ENCODE measurements at regions not wholly inside any gene's neighbourhood (a gene's known extent, or its start where the extent isn't known, plus 50 kb on each side); places are given as distances from the start of the nearest gene placed in this dataset.

DNA sequence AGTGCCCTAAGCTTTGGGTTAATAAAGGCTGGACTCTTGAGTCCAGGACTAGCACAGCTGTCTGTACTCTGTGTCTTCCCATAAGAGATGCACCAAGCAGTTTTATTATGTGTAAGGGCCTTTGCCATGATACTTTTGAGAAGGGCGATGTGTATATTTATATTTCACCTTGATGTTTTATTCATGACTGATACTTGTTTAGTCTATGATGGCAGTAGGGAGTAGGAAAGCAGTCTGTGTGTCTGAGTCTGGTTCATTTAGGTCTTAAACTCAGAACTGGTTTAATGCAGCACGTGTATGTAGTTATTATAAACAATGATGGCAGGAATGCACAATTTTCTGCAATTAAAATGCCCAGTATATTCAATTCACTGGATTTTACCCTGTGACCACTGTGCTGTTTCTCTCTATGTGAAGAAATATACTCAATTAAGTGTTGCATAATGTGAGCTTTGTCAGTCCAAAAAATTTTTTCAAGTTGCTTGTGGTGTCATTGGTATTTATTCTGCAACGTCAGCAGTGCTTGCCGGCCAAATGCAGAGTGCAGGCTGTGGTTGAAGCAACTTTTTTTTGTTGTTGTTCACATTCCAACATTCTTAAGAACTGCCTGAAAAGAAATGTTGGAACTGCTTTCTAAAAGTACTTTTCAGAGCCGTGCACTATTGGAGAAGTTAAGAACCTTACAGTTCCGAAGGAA is 423.7 kb upstream of the SEMA6D start:
- H3K27me3 Mint-ChIP-seq = no peaks in the 10 kb centered on the region

DNA sequence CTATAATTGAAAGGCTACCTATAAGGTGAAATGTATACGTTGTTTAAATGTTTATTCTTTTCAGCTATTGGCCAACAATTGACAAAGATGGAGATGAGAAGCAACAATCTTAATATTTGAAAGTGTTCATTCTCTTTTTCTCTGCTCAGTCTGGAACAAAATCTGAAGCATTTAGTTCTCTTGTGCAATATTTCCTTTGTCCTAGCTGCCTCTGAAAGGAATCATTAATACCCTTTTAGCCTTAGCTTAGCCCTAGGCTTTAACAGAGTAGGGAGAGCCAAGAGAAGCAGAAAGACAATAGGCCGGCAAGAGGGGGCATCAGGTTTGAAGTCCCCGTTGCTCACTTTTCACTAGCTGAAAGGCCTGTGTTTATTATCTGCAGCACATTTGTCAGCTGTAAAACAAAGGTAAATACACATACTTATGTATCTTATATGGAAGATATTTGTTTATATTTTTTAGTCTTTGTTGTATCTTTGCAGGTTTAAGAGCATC is 422.5 kb upstream of the SEMA6D start:
- no peaks in the 10 kb centered on the region for H3K36me3 Mint-ChIP-seq (ENCODE audit: low read depth)
- peaks cover 9% of the 10 kb centered on the region for H3K9me3 Mint-ChIP-seq
- H3K27me3 Mint-ChIP-seq = no peaks in the 10 kb centered on the region
- intact Hi-C loops (cut with micrococcal nuclease) = no loop called here
- H3K4me3 Mint-ChIP-seq = no peak overlapping the region
- no peaks in the 10 kb centered on the region for H3K4me1 Mint-ChIP-seq (ENCODE audit: low read depth)
- H3K27ac Mint-ChIP-seq = no peak overlapping the region

More for the DNA sequence above, 423.7 kb upstream of the SEMA6D start:
- intact Hi-C loops (cut with micrococcal nuclease) = no loop called here
- Mint-ChIP-seq H3K4me3 (no peak overlapping the region), H3K9me3 (peaks cover 9% of the 10 kb centered on the region), H3K36me3 (ENCODE audit: low read depth) (no peaks in the 10 kb centered on the region), H3K27ac (no peak overlapping the region), H3K4me1 (ENCODE audit: low read depth) (no peaks in the 10 kb centered on the region)

DNA sequence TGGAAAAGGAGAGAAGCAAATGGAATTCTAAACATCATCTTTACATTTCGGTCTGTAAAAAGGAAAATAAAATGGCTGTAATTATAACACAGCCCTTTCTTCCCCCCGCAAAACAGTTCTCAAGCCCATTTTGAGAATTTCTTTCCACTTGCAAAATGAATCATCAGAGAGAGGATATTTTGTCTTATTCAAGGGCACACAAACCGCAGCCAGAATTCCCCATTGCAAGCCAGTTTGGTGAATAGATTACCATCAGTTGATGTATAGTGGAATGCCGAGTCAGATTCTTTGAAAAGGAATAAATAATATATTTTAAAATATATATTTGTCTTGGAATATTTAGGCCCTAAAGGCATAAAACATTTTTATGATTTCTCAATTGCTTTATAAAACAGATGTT is 420.4 kb upstream of the SEMA6D start:
- H3K4me3 Mint-ChIP-seq = no peak overlapping the region
- intact Hi-C loops (cut with micrococcal nuclease) = no loop called here
- no peaks in the 10 kb centered on the region for H3K27me3 Mint-ChIP-seq
- no peak overlapping the region for H3K27ac Mint-ChIP-seq
- peaks cover 9% of the 10 kb centered on the region for H3K9me3 Mint-ChIP-seq
- H3K36me3 Mint-ChIP-seq (ENCODE audit: low read depth) = no peaks in the 10 kb centered on the region
- no peaks in the 10 kb centered on the region for H3K4me1 Mint-ChIP-seq (ENCODE audit: low read depth)

DNA sequence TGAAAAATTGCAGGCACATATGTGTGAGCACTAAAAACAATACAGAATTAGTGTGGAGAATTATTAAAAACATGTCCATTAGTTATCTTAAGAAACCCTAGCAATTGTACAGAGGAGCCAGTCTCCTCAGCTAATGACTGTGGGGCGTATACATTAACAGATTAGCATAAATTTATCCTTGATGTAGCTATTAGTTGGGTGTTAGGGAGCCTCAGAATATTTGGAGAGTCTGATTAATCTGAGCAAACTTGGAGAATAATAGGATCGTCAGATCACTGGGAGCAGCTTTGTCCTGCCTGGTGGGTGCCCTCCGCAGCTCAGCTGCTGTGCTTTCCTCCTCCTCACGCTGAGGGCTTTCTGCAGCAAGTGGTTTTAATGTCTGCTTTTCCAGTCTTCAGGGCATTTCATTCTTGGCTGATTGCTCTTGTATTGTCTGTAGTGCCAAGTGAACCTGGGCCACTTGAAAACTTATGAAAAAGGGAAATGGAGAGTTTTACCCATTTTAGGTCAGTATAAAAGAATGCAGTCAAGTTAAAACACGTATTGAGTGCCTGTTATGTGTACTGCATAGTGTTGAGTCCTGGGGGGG is 417.4 kb upstream of the SEMA6D start:
- H3K36me3 Mint-ChIP-seq (ENCODE audit: low read depth) = no peaks in the 10 kb centered on the region
- no peaks in the 10 kb centered on the region for H3K4me1 Mint-ChIP-seq (ENCODE audit: low read depth)
- H3K27ac Mint-ChIP-seq = no peak overlapping the region
- H3K9me3 Mint-ChIP-seq = peaks cover 9% of the 10 kb centered on the region
- intact Hi-C loops (cut with micrococcal nuclease) = no loop called here
- H3K4me3 Mint-ChIP-seq = no peak overlapping the region
- no peaks in the 10 kb centered on the region for H3K27me3 Mint-ChIP-seq

DNA sequence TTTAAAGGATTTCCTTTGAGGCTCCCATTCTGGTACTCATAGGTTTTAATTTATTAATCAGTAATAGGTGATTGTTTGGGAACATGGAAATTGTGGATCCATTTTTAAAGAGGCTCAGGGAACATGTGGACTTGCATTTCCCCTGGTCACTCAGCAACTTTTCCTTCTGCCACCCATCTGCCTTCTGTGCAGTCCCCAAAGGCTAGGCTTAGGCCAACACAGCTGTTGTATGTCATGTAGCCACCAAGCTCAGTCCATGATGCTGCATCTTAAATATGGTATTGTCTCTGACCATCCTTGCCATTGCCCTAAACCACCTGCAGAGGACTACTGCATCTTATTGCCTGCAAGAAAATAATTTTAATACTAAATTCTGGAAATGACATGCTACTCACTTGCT is 416.7 kb upstream of the SEMA6D start:
- no peaks in the 10 kb centered on the region for H3K27me3 Mint-ChIP-seq
- H3K36me3 Mint-ChIP-seq (ENCODE audit: low read depth) = no peaks in the 10 kb centered on the region
- intact Hi-C loops (cut with micrococcal nuclease) = no loop called here
- H3K27ac Mint-ChIP-seq = no peak overlapping the region
- H3K9me3 Mint-ChIP-seq = peaks cover 9% of the 10 kb centered on the region
- H3K4me3 Mint-ChIP-seq = no peak overlapping the region
- no peaks in the 10 kb centered on the region for H3K4me1 Mint-ChIP-seq (ENCODE audit: low read depth)

DNA sequence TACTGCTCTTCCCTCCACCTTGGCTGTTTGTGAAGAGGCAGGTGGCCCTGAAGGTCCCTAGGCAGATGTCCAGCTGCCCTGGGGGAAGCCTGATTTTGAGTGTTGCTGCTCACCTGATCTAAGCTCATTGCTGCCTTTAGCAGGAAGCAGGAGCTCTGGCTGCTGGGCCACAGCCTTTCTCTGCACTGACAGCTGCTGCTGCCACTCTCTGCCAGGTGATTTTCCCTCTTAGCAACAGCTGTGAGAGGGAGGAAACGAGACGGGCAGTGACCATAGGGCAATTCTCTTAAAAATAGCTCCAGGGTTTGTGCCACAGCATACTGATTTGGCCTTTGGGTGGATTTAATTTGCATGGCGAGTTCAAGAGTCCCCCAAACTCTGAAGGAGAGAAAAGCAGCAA is 415.8 kb upstream of the SEMA6D start:
- Mint-ChIP-seq H3K4me3 (no peak overlapping the region), H3K9me3 (peaks cover 9% of the 10 kb centered on the region), H3K4me1 (ENCODE audit: low read depth) (no peaks in the 10 kb centered on the region), H3K27ac (no peak overlapping the region), H3K27me3 (no peaks in the 10 kb centered on the region), H3K36me3 (ENCODE audit: low read depth) (no peaks in the 10 kb centered on the region)
- intact Hi-C loops (cut with micrococcal nuclease) = no loop called here

DNA sequence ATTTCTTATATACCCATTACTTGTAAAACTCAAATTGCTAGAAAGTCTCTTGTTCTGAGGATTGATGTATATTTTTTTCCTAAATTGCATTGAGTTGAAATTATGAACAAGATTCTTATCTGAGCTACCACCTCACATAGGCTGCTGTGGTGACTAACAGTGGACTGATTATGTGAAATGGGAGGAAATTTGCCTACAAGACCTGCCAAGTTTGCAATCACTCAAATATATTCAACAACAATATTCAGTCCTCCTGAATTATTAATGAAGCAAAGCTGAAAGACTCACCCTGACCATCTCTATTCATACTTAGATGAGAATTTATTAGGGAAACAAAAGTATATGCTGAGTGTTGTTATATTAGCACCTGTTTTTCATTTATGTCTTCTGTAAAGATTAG is 412.6 kb upstream of the SEMA6D start:
- H3K4me3 Mint-ChIP-seq = no peak overlapping the region
- H3K9me3 Mint-ChIP-seq = no peaks in the 10 kb centered on the region
- no peaks in the 10 kb centered on the region for H3K36me3 Mint-ChIP-seq (ENCODE audit: low read depth)
- H3K27ac Mint-ChIP-seq = no peak overlapping the region
- no peaks in the 10 kb centered on the region for H3K27me3 Mint-ChIP-seq
- intact Hi-C loops (cut with micrococcal nuclease) = no loop called here
- H3K4me1 Mint-ChIP-seq (ENCODE audit: low read depth) = no peaks in the 10 kb centered on the region

DNA sequence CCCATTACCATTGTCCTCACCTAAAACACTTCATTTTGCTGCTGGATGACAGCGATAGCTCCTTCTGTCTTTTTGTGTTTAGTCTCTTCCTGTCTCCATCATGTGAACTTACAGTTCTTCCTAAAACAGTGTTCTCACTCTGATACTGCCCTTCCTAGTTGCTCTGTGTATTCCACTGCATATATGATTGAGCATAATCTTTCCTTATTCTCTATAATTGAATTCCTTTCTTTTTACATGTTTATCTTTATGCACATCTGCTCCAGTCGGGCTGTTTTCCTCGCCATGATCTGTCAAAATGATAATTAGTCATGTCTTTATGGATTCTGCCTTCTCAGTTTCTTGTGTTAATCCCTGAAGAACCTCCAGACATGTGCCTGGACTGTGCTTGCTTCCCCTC is 405.1 kb upstream of the SEMA6D start:
- peaks cover 8% of the 10 kb centered on the region for H3K9me3 Mint-ChIP-seq
- H3K36me3 Mint-ChIP-seq (ENCODE audit: low read depth) = no peaks in the 10 kb centered on the region
- H3K27ac Mint-ChIP-seq = no peak overlapping the region
- H3K27me3 Mint-ChIP-seq = no peaks in the 10 kb centered on the region
- H3K4me1 Mint-ChIP-seq (ENCODE audit: low read depth) = no peaks in the 10 kb centered on the region
- no peak overlapping the region for H3K4me3 Mint-ChIP-seq
- intact Hi-C loops (cut with micrococcal nuclease) = no loop called here

DNA sequence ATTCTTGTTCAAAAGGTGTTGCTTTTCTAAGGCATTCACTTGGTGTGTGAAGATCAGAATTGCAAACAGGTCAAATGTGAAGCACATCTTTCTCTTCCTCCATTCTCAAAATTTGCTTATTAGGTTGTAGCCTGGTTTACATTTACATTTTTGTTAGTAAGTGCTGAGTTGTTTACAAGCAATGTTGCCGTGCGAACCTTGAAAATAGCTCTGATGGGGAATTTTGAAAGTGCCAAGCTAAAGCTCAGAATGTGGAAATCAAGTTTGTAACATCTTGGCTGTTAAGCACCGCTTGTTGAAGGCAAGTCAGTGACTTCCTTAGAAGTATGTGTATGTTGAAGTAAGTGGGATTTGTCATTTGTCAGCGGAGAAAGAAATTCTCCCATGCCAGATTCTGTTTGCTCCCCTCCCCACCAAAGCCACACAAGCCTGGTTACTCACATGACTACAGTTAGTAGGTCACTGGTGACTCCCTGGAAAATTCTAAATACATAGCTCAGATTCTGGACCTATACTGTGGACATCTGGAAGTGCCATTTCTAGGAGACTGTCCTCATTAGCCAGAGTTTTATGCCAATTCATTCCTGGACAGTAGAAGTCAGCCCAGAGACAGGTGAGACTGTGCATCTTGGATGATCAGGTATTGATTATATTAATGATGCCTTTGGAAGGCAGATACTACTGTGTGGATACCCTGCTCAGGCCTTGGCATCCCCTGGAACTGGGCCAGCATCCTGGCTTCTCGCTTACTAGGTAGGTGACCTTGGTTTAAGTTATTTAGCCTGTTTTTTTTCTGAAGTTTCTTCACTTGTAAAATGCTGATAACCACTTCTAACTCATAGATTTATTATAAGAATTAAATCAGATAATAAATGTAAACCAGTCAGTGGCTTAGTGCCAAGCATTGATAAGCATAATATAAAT is 390.6 kb upstream of the SEMA6D start:
- Mint-ChIP-seq H3K4me1 (ENCODE audit: low read depth) (no peaks in the 10 kb centered on the region), H3K27me3 (no peaks in the 10 kb centered on the region), H3K4me3 (no peak overlapping the region), H3K27ac (no peak overlapping the region), H3K36me3 (ENCODE audit: low read depth) (no peaks in the 10 kb centered on the region), H3K9me3 (peaks cover 8% of the 10 kb centered on the region)
- intact Hi-C loops (cut with micrococcal nuclease) = no loop called here

DNA sequence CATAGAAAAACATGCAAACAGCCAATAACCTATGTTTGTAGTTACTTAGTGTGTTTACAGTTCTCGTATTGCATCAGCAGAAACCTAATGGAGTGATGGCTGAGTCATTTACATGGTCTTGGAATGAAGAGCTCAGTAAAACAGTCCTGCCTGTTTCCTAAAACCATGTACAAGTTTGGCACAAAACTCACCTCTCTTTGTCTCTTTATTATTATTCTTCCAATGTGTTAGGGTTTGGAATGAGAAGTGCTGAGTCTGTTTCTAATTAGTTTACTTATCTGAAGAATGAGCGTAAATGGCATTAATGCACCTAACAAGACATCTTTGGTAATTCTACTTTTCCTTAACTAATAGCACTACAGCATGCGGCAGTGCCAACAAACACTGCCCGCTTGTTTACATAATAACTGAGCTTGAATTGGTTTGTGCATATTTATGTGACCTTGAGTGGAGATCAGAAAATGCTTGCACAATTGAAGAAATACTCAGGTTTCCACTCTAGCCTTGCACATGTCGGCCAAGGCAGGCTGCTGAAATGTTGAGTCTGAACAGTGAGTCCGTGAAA is 385.4 kb upstream of the SEMA6D start:
- no peak overlapping the region for H3K27ac Mint-ChIP-seq
- H3K4me1 Mint-ChIP-seq (ENCODE audit: low read depth) = no peaks in the 10 kb centered on the region
- H3K27me3 Mint-ChIP-seq = no peaks in the 10 kb centered on the region
- H3K4me3 Mint-ChIP-seq = no peak overlapping the region
- H3K36me3 Mint-ChIP-seq (ENCODE audit: low read depth) = no peaks in the 10 kb centered on the region
- H3K9me3 Mint-ChIP-seq = peaks cover 29% of the 10 kb centered on the region
- intact Hi-C loops (cut with micrococcal nuclease) = no loop called here

DNA sequence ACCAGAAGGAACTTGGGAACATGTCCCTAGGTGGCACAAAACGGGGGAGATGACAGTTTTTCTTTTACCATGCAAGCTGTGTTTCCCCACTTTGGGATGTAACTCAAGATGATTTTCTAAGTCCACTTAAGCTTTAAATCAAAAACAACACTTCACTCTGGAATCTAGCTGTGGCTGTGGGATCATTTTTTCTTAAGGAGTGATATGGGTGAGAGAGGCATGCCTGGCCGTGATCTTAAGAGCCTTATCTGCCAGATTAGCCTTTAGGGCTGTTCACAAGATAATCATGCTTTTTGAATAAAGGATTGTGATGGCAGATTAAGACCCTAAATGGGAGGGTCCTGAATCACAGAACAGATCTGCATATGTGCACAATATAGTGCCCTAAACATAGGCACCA is 384.8 kb upstream of the SEMA6D start:
- no peaks in the 10 kb centered on the region for H3K36me3 Mint-ChIP-seq (ENCODE audit: low read depth)
- no peaks in the 10 kb centered on the region for H3K27me3 Mint-ChIP-seq
- H3K4me1 Mint-ChIP-seq (ENCODE audit: low read depth) = no peaks in the 10 kb centered on the region
- H3K4me3 Mint-ChIP-seq = no peak overlapping the region
- no peak overlapping the region for H3K27ac Mint-ChIP-seq
- intact Hi-C loops (cut with micrococcal nuclease) = no loop called here
- peaks cover 34% of the 10 kb centered on the region for H3K9me3 Mint-ChIP-seq

DNA sequence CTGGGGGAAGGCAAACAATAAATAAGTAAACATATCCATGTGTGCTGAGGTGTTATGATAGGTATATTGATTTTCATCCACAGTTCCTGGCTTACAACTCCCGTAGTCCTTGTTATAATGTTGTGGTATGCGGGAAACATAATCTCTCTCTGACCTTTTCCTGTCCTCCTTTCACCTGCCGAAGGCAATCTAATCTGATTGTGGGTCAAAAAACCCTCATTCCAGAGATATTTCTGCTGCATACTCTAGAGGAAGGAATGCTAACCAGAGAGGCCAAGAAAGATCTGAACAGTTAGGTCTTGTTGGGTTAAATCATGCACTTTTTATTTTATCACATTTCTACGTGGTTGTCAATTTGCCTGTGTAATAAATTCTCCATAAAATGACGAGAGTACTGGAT is 383.6 kb upstream of the SEMA6D start:
- H3K27me3 Mint-ChIP-seq = no peaks in the 10 kb centered on the region
- H3K4me1 Mint-ChIP-seq (ENCODE audit: low read depth) = no peaks in the 10 kb centered on the region
- H3K9me3 Mint-ChIP-seq = peaks cover 39% of the 10 kb centered on the region
- H3K27ac Mint-ChIP-seq = no peak overlapping the region
- intact Hi-C loops (cut with micrococcal nuclease) = no loop called here
- H3K36me3 Mint-ChIP-seq (ENCODE audit: low read depth) = no peaks in the 10 kb centered on the region
- no peak overlapping the region for H3K4me3 Mint-ChIP-seq

DNA sequence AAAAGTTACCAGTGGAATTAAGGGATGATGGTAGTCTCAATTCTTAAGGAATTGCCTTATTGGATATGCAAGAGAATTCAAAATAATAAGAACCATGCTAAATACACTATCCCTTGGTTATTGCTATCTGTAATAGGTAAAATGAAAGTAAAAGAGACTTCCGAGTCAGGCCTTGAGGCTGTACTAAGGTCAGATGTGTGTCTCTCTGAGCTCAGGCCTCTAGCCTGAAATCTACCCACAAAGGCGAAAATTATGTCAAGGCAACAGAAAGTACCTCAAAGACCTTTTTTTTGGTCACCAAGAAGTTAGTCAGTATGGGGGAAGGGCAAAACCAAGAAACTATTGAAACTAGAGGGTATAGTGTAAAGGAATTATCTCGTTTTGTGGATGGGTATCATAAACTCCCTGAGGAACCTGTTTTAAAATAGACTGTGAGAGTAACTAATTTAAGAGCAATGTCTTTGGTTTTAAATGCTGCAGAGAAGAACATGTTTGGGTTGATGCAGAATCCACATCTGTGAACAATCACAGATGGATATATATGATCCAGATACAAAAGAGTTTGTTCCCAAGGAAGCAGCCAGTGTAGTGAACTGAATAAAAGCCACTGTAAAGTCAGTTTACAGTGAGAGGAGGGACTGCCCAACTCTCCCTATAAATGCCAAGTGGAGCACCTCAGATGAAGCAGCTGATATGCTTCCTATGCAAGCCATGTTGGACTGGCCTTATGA is 382.3 kb upstream of the SEMA6D start:
- H3K9me3 Mint-ChIP-seq = peaks cover 39% of the 10 kb centered on the region
- no peak overlapping the region for H3K27ac Mint-ChIP-seq
- H3K36me3 Mint-ChIP-seq (ENCODE audit: low read depth) = no peaks in the 10 kb centered on the region
- no peaks in the 10 kb centered on the region for H3K4me1 Mint-ChIP-seq (ENCODE audit: low read depth)
- no peak overlapping the region for H3K4me3 Mint-ChIP-seq
- H3K27me3 Mint-ChIP-seq = no peaks in the 10 kb centered on the region
- intact Hi-C loops (cut with micrococcal nuclease) = no loop called here
